SW 1271 (cell line): ENCODE measurements at regions not wholly inside any gene's neighbourhood (a gene's known extent, or its start where the extent isn't known, plus 50 kb on each side); places are given as distances from the start of the nearest gene placed in this dataset.

Source experiments
- DNase-seq, 2 experiments: peaks; one replicate each; lab custom pipeline; 2025; lab: John Stamatoyannopoulos, UW

DNA sequence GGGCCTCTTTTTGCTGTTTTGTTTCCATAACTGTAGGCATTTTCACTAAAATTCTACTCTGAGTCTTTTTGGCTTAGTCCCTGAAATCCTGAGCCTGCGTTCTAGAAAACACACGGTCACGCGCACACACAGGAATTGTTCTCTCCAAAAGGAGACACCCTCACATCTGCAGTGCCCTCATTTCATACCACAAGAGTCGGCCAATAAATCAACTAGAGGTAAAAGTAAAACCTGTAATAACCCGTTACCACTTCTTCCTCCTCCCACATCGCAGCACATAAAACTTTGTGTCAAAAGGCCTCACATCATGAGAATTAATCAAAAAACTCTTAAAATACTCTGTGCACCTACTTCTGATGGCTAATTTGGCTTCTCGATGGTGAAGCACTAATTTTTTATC is 133.3 kb upstream of the MGMT start:
- no peak for DNase-seq

DNA sequence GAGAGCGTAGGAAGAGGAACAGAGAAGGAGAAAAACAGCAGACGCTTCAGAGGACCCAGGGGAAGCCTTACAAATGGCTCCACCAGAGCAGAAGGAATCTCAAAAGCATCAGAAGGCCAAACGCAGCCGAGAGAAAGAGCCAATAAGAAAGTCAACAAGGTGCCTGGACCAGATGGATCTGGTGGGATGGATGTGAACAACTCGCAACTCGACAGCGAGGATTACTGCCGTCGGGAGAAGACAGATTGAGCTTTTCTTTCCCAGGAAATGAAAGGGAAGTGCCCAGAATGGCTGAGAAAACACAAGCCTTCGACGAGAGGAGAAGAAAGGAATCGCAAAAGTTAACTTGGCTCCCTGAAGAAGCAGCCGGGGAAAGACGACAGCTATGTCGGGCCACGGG is 132.8 kb upstream of the MGMT start:
- no peak for DNase-seq

- no peak for DNase-seq
Measured at GRCh38 chr10:129335396-129335795, 131.6 kb upstream of the MGMT start.

GRCh38 chr10:129335942-129336341 is 131.1 kb upstream of the MGMT start:
- DNase-seq, result peak in 1 of 2 experiments; percentile 0

- no peak for DNase-seq
Measured at GRCh38 chr10:129339191-129339590, 127.8 kb upstream of the MGMT start.

DNA sequence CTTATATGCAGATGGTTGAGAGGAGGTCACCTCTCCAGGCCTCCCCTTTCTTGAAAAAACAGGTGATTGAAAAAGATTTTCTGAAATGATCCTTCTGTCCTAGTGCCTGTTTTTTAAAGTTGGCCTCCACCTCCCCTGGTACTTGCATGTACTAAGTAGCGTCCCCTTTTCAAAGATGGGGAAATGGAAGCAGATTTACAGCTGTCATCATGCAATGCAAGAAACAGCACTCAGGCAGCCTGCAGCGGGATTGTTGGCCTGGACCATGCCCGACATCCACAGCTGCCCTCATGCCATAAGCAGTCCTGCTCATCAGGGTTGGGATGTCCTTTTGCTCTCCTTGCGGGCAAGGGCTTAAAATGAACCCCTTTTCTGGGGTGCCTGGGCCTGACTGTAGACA is 127.2 kb upstream of the MGMT start:
- DNase-seq, result no peak

DNA sequence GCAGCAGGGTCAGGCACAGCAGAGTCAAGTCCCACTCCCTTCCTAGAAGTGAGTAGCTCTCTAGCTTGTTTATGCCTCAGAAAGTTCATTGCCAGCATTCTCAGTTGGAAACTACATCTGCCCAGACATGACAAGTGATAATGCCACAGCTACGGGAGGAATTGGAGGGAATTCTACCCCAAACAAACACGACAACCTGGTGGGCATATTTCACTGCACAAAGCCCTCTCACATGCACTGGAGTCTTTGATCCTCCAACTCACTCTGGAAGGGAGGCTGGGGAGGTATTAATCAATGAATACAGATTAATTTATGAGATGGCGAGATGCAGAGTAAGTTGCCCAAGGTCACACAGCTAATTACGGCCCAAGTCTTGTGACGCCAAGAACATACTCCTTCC is 126.0 kb upstream of the MGMT start:
- DNase-seq, result no peak

DNA sequence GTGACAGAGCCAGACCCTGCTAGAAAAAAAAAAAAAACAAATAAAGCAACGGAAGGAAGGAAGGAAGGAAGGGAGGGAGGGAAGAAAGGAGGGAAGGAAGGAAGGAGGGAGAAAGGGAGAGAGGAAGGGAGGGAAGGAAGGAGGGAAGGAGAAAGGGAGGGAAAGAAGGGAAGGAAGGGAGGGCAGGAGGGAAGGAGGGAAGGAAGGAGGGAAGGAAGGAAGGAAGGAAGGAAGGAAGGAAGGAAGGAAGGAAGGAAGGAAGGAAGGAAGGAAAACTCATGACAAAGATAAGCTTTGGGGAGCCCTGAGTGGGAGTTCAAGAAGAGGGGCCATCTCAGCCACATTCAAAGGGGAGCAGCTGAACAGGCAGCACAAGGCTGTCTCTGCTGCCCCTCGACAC is 124.7 kb upstream of the MGMT start:
- DNase-seq, result no peak

- DNase-seq, result no peak
Measured at GRCh38 chr10:129343141-129343540, 123.9 kb upstream of the MGMT start.

GRCh38 chr10:129344103-129344502 is 122.9 kb upstream of the MGMT start:
- no peak for DNase-seq

GRCh38 chr10:129344731-129345355 is 122.2 kb upstream of the MGMT start:
- DNase-seq, result no peak

GRCh38 chr10:129345763-129346162 is 121.3 kb upstream of the MGMT start:
- DNase-seq, result no peak

- DNase-seq, result no peak
Measured at GRCh38 chr10:129350690-129351089, 116.4 kb upstream of the MGMT start.

DNA sequence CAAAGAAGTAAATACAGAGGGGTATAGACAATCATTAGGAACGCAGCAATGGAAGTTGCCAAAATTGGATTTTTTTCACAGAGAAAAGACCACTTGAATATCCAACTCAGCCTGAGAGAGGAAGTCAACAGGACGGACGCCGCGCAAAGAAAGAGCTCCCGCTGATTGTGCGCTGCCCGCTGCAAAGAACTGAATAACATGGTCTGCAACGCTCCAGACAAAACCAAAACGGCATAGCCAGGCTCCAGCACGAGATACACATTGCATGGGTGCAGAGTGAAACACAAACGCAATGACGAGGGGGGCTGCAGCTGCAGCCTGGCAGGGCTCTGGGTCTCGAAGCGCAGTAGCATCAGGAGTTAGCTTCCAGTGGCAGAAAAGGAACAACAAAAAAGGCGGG is 113.9 kb upstream of the MGMT start:
- DNase-seq, result no peak

DNA sequence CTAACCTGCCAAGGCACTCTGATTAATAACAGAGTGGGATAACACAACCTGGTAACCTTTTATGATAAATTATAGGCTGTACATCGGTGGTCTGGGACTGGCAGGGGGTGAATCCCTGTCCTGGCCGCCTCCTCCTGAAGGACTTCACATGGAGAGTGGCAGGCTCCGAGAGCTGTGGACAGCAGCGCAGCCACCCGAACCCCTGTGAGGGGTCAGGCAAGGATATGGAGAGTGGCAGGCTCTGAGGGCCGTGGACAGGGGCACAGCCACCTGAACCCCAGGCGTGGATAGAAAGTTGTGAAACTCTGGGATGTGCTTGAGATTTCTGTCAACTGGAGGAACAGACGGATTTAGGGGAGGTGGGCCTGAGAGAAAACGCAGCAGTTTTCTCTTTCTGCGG is 107.0 kb upstream of the MGMT start:
- DNase-seq, result no peak

DNA sequence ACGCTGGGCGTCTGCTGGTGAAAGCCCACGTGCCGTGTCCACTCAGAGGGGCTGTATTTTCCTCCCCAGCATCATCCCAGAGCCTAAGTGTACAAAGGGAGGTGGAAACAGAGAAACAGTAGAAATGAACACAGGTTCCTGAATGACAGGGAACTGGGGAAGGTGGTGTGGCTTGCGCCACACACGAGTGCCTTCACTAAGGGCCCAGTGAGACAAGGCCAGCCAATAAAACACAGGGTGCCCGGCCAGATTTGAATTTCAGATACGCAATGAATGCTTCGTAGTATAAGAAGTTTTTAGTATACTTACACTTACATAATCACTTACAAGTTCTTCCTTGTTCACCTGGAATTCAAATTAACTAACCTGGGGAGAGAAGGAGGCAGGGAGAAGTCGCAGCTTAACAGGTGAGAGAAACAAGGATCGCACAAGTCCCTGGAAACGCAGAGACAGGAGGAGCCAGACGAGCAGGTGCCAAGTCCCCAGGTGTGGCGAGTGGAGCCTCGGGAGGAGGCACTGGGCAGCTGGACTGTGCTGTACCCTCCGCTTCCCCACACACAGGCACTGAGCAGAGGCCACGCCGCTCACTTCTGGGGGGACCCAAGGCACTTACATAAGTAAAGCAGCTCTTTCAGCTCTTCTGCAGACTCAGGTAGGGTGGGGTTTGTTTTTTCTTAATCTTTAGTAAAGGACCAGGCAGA is 105.2 kb upstream of the MGMT start:
- no peak for DNase-seq

DNA sequence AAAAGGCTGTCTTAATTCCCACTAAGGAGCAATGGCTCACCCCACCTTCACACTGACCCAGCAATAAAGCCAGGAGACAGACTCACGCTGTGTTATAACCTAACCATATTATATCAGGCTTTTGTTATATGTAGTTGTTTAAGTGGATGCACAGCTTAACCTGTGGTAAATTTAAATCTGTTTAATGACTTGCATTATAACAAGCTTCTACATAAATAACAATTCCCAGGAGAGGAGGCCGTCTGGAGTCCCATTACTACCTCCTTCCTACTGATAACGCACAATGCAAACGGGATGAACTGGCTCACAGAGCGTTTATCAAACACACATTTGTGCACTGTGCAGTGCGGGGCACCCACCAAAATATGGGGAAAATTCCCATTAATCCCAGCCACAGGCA is 102.1 kb upstream of the MGMT start:
- DNase-seq, result no peak

DNA sequence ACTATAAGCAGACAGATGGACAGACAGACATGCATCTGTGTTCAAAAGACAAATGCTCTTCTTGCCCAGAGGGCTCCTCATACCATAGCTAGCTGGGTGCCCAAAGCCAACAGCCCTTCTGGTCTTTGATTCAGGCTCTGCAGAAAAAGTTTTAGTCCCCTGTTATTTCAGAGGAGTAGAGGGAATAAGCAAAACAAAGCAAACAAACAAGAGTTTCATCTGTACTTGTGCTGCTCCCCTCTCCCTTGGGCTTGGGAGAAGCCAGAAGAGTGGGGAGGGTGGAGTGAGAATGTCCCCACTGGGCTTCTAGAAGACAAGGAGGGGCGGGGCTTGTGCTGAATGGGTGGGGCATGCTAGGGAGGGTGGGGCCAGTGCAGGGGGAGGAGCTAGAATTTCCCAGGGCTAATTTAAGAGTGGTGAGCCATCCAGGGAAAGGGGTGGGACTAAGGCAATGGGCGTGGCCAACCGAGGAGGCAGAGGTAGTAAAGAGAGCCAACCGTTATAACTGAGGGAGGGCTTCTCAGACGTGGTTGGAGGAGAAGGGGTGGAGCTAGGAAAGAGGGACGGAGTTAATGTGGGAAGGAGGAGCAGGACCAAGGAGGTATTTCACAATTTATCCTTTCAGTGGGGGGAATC is 101.2 kb upstream of the MGMT start:
- DNase-seq, result no peak

- no peak for DNase-seq
Measured at GRCh38 chr10:129366450-129366849, 100.6 kb upstream of the MGMT start.

DNA sequence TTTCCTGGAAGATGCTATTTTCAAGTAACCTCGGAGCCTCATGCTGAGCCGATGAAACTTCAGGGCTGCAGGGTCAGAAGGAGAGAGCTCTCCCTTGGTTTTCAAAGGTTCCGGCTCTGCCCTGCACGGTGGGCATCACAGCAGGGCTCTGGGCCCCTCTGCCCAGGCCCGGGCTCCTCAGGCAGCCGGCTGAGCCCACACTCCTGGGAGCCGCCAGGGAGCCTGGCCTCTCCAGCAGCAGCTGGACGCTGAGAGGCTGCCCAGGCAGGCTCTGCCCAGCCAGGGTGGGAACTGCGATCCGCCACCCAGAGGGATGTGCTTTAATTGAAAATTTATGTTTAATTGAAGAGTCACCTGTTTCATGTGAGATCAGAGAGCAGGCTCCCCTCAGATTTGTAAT is 97.5 kb upstream of the MGMT start:
- no peak for DNase-seq

GRCh38 chr10:129371541-129371940 is 95.5 kb upstream of the MGMT start:
- no peak for DNase-seq

DNA sequence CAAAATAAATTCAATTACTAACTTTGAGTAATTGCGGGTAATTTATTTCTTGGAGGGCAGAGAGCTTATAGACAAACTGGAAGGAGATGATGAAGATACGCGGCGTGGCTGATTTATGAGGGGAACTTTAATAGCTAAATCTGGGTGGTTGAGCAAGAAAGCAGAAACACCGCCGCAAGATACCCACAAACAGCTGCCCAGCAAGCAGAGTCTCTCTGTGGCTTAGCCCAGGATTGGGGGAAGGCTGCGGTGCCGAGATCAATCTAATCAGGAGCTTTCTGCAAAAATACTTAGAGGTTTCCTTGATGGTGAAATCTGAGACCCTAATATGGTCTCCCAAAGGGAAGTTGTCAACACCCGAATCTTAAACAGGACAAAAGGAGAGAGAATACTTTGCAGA is 94.9 kb upstream of the MGMT start:
- DNase-seq, result no peak

DNA sequence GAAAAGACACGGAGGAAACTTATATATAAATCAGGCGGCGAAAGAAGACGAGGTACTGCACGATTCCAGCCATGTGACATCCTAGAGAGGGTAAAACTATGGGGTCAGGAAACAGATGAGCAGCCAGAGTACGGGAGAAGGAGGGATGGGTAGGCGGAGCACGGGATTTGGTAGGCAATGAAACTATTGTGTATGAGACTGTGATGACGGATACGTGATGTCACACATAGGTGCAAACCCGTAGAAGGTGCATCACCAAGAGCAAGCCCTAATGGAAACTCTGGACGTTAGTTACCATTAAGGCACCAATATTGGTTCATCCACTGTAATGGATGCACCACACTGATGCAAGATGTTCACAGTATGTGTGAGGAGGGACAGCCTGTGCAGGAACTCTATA is 93.8 kb upstream of the MGMT start:
- no peak for DNase-seq

GRCh38 chr10:129373718-129374117 is 93.3 kb upstream of the MGMT start:
- no peak for DNase-seq
